ENCODE measurements at regions not wholly inside any gene's neighbourhood (a gene's known extent, or its start where the extent isn't known, plus 50 kb on each side); places are given as distances from the start of the nearest gene placed in this dataset.
A peak's percentile ranks its signal among the peaks of the same experiment; 100 is the strongest.
"Not testable (repeated sequence)": the region's sequence is repeated elsewhere in the genome, so short reads cannot be mapped to it uniquely, and the experiment has no call there.

DNA sequence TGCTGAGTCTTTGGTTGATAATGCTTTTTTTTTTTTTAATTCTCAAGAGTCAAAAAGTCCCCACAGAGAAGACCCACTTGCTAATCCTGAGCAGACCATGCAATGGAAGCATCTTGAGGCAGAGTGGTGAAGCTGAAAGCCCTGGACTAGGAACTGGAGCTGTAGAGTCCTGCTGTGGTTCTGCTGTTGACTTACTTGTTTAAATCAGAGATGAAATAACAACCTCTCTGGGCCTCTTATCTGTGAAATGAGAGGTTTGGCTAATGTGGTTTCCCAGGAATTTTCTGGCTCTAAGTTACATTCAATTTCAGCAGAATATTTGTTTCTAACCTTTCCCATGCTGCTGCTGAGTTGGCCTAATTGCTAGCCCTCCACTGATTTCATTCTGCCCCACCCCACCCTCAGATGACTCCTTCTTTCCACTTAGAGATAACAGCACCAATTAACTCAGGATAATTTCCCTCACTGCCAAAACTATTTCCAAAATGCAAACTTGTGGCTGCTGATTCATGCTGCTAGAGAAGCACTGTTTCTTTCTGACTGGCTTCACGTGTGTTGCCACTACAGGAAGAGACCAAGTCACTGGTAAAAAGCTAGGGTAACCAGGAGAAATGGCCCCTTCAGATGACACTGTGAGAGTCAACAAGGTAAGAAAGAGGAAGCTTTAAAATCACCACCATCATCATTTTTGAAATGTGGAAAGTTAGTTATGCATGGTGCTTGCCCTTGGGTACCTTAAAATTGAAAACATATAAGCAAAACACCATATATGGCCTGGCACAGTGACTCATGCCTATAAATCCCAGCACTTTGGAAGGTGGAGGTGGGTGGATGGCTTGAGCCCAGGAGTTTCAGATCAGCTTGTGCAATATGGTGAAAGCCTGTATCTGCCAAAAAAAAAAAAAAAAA is 326.4 kb downstream of the DCHS2 start:
- H3K27me3 Mint-ChIP-seq, result no peaks in the 10 kb centered on the region
- peak; percentile 66 for ATAC-seq
- H3K36me3 Mint-ChIP-seq, result no peaks in the 10 kb centered on the region
- no peak overlapping the region for H3K4me3 Mint-ChIP-seq
- no peaks in the 10 kb centered on the region for H3K4me1 Mint-ChIP-seq
- peaks cover 6% of the 10 kb centered on the region for H3K9me3 Mint-ChIP-seq
- H3K27ac Mint-ChIP-seq, result no peak overlapping the region

DNA sequence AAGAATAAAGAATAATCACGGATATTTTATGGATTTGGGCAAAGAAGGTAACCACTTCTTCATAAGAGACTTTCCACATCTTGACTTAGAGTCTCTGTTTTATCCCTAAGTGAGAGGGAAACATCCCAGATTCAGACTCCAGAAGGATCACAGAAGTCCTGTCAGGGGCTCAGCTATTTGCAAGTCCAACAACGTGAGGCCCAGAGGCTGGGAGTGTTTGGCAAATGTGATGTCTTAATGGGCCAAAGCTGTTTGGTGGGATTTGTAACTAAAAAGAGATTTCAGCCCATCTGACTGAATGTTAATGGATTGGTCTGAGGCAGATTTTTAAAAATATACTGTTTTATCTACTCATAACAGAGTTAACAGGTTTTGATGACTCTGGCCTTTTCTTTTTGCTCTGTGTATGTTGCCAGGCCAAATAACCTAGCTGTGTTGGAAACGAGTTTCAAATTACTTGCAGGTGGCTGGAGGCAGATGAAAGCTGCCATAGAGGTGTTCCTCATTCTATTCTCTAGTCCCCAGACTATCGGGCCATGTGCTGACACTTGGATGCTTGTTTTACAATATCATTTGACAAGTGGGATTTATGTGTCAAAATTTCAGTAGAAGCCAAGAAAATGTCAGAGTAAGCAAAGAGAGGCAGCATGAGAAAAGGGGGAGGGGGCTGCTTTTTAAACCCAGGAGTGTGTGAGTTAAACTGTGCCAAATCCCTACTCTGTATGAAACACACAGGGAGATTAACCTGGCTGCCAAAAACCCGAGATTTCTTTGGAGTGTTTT is 330.9 kb downstream of the DCHS2 start:
- Mint-ChIP-seq H3K27me3 (peaks cover 14% of the 10 kb centered on the region), H3K4me1 (no peaks in the 10 kb centered on the region), H3K9me3 (peaks cover 4% of the 10 kb centered on the region), H3K27ac (no peak overlapping the region), H3K36me3 (no peaks in the 10 kb centered on the region), H3K4me3 (no peak overlapping the region)
- no peak for ATAC-seq

DNA sequence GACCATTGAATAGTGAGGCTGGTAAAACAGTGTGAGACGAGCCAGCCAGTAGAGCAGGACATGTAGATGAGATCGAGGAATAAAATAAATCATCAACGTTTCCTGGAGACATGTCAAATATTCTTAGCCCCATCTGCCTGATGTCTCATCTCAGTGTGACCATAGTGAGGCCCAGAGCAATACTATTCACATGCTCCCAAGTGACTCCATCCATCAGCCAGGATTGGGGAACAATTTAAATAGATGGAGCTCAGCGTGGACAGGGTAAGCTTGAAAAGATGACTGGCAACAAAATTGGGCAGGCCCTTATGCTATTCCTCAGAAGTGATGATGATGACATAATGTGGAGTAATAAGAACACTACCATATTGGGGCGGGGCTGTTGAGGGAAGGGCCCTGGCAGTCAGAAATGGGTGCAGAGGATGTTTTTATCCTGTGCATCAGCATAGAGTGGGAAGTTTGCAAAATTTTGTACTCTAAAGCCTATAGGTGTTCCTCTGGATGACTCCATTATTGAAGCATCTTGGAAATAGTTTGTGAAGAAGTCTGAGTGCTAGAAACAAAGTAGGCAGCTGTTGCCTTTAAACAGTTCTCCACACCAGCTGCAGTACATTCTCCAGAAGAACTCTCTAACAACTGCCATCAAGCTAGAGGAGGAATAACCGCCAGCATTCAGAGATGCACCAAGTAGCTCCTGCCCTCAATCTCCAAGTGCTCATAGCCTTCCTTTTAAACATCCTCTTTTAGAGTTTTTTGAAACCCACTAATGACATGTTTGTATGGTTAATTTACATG is 333.0 kb downstream of the DCHS2 start:
- Mint-ChIP-seq H3K27me3 (peaks cover 14% of the 10 kb centered on the region), H3K4me3 (no peak overlapping the region), H3K9me3 (no peaks in the 10 kb centered on the region), H3K4me1 (no peaks in the 10 kb centered on the region), H3K36me3 (no peaks in the 10 kb centered on the region), H3K27ac (no peak overlapping the region)
- no peak for ATAC-seq

GRCh38 chr4:154152546-154152945 is 339.1 kb downstream of the DCHS2 start:
- H3K27me3 Mint-ChIP-seq, result no peaks in the 10 kb centered on the region
- ATAC-seq, result no peak
- no peaks in the 10 kb centered on the region for H3K9me3 Mint-ChIP-seq
- H3K4me3 Mint-ChIP-seq, result no peak overlapping the region
- no peaks in the 10 kb centered on the region for H3K4me1 Mint-ChIP-seq
- no peaks in the 10 kb centered on the region for H3K36me3 Mint-ChIP-seq
- no peak overlapping the region for H3K27ac Mint-ChIP-seq

- not testable (repeated sequence) for H3K27ac Mint-ChIP-seq, H3K4me3 Mint-ChIP-seq, H3K27me3 Mint-ChIP-seq, H3K36me3 Mint-ChIP-seq, ATAC-seq, H3K9me3 Mint-ChIP-seq, H3K4me1 Mint-ChIP-seq
Measured at GRCh38 chr4:154149236-154149635, 342.4 kb downstream of the DCHS2 start.

- no peaks in the 10 kb centered on the region for H3K4me1 Mint-ChIP-seq
- H3K9me3 Mint-ChIP-seq, result peaks cover 2% of the 10 kb centered on the region
- H3K27me3 Mint-ChIP-seq, result no peaks in the 10 kb centered on the region
- no peak overlapping the region for H3K4me3 Mint-ChIP-seq
- H3K36me3 Mint-ChIP-seq, result no peaks in the 10 kb centered on the region
- ATAC-seq, result peak; percentile 20
- H3K27ac Mint-ChIP-seq, result no peak overlapping the region
Measured at GRCh38 chr4:154143720-154144119, 347.9 kb downstream of the DCHS2 start.

GRCh38 chr4:154142664-154143063 is 348.9 kb downstream of the DCHS2 start:
- Mint-ChIP-seq H3K27me3 (no peaks in the 10 kb centered on the region), H3K4me1 (no peaks in the 10 kb centered on the region), H3K4me3 (no peak overlapping the region), H3K27ac (no peak overlapping the region), H3K36me3 (no peaks in the 10 kb centered on the region), H3K9me3 (peaks cover 2% of the 10 kb centered on the region)
- no peak for ATAC-seq

DNA sequence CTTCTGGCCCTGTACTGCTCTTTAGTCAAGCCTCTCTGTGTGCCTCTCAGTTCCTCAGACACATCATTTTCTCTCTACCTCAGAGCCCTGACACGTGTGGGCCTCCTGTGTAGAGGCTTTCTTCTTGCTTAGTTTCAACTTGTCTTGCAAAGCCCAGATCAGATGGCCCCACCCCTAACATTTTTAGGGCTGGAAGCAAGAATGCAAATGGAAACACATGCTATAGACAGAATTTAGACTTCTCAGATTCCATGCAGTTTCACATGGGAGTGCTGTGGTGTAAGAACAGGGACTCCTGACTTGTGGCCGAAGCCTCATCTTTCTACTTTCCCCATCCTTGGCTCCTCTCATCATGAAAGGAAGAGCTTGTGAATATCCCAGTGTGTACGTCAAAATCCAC is 350.7 kb downstream of the DCHS2 start:
- no peaks in the 10 kb centered on the region for H3K36me3 Mint-ChIP-seq
- H3K4me1 Mint-ChIP-seq, result no peaks in the 10 kb centered on the region
- H3K9me3 Mint-ChIP-seq, result no peaks in the 10 kb centered on the region
- ATAC-seq, result no peak
- H3K4me3 Mint-ChIP-seq, result no peak overlapping the region
- no peaks in the 10 kb centered on the region for H3K27me3 Mint-ChIP-seq
- no peak overlapping the region for H3K27ac Mint-ChIP-seq

DNA sequence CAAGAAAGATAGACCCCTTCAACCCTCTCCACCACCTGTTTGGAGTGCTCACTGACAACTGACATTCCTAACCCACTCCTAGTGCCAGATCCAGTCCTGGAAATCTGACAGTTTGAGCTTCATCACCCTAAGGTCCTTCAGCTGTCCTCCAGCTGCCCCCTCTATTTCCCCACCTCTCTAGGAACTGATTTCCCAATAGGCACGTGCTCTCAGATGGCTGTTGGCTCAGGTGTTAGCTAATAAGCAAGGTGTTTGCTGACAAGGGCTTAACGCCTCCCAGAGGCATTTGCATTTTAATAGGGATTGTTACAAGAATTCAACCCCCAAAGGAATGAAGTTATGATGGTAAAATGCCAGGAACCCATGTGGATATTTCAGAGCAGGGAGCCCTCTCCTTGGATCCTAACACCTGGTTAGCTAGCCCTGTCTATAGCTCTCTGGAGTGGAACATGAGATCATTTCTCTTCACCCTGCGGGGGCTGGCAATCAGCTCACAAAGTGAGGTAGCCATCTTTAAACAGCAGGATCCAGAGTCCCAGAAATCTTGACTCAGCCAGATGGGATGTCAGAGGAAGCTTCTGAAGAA is 348.5 kb upstream of the SFRP2 start:
- Mint-ChIP-seq H3K4me3 (no peak overlapping the region), H3K4me1 (no peaks in the 10 kb centered on the region)
- peak; percentile 45 for ATAC-seq

DNA sequence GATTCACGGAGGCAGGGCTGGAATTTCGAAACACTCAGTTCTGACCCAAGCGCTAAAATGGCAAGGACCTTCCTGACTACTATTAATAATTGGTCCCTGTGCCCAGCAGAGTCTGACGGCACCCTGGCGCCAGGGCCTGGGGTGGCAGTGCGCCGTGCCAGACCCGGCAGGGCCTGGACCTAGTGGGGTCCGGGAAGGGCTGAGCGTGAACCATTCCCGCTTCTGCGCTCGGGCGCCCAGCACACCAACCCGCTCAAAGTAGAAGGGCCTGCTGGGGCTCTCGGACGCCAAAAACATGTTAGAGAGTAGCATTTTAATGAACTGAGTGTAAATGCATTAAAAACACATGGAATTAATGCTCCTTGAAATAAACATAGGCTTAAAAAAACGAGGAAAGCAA is 346.7 kb upstream of the SFRP2 start:
- no peaks in the 10 kb centered on the region for H3K9me3 Mint-ChIP-seq
- H3K36me3 Mint-ChIP-seq, result no peaks in the 10 kb centered on the region
- no peaks in the 10 kb centered on the region for H3K27me3 Mint-ChIP-seq
- no peak overlapping the region for H3K4me3 Mint-ChIP-seq
- no peaks in the 10 kb centered on the region for H3K4me1 Mint-ChIP-seq
- ATAC-seq, result no peak
- no peak overlapping the region for H3K27ac Mint-ChIP-seq

More for the DNA sequence above, 348.5 kb upstream of the SFRP2 start:
- no peaks in the 10 kb centered on the region for H3K27me3 Mint-ChIP-seq
- no peaks in the 10 kb centered on the region for H3K9me3 Mint-ChIP-seq
- no peaks in the 10 kb centered on the region for H3K36me3 Mint-ChIP-seq
- no peak overlapping the region for H3K27ac Mint-ChIP-seq

- peaks cover 3% of the 10 kb centered on the region for H3K9me3 Mint-ChIP-seq
- no peak overlapping the region for H3K27ac Mint-ChIP-seq
- H3K4me3 Mint-ChIP-seq, result no peak overlapping the region
- no peak for ATAC-seq
- H3K36me3 Mint-ChIP-seq, result no peaks in the 10 kb centered on the region
- no peaks in the 10 kb centered on the region for H3K27me3 Mint-ChIP-seq
- no peaks in the 10 kb centered on the region for H3K4me1 Mint-ChIP-seq
Measured at GRCh38 chr4:154132406-154132805, 343.5 kb upstream of the SFRP2 start.

- no peak overlapping the region for H3K27ac Mint-ChIP-seq
Measured at GRCh38 chr4:154126276-154126675, 337.4 kb upstream of the SFRP2 start.

GRCh38 chr4:154125340-154125739 is 336.5 kb upstream of the SFRP2 start:
- Mint-ChIP-seq H3K27me3 (no peaks in the 10 kb centered on the region), H3K36me3 (no peaks in the 10 kb centered on the region), H3K4me1 (no peaks in the 10 kb centered on the region), H3K27ac (no peak overlapping the region), H3K9me3 (peaks cover 9% of the 10 kb centered on the region), H3K4me3 (no peak overlapping the region)
- ATAC-seq, result no peak

More at GRCh38 chr4:154126276-154126675, 337.4 kb upstream of the SFRP2 start:
- no peaks in the 10 kb centered on the region for H3K4me1 Mint-ChIP-seq
- H3K4me3 Mint-ChIP-seq, result no peak overlapping the region
- H3K9me3 Mint-ChIP-seq, result peaks cover 9% of the 10 kb centered on the region
- ATAC-seq, result no peak
- no peaks in the 10 kb centered on the region for H3K36me3 Mint-ChIP-seq
- H3K27me3 Mint-ChIP-seq, result no peaks in the 10 kb centered on the region

GRCh38 chr4:154124539-154125255 is 335.8 kb upstream of the SFRP2 start:
- H3K27me3 Mint-ChIP-seq, result no peaks in the 10 kb centered on the region
- peaks cover 9% of the 10 kb centered on the region for H3K9me3 Mint-ChIP-seq
- H3K4me1 Mint-ChIP-seq, result no peaks in the 10 kb centered on the region
- no peak overlapping the region for H3K27ac Mint-ChIP-seq
- ATAC-seq, result no peak
- no peaks in the 10 kb centered on the region for H3K36me3 Mint-ChIP-seq
- no peak overlapping the region for H3K4me3 Mint-ChIP-seq

All from stimulated activated memory B cell treated with anti-CD40 and anti-IgM and Interleukin-4, amounts not matched to agents 10 μg/mL and 1 μg/mL and 100 μg/mL, for 72 hours (primary cell).